Gastroesophageal sphincter (tissue), 3 donors: ENCODE measurements at regions not wholly inside any gene's neighbourhood (a gene's known extent, or its start where the extent isn't known, plus 50 kb on each side); places are given as distances from the start of the nearest gene placed in this dataset.

Experiments used
- CTCF ChIP-seq, 4 experiments: fragments of 200-600 bp in 2 of 4; fragments of 450-650 bp in 2 of 4; sonication (generic) in 1 of 4; IDR thresholded peaks; one replicate each; pipeline ENCODE4 v1.5.1; 2017 to 2019; ENCODE audit warnings: antibody characterized with exemption in 4 of 4, mild to moderate bottlenecking in 2 of 4, moderate library complexity in 2 of 4
- POLR2A ChIP-seq, 2 donors: fragments of 450-650 bp; IDR thresholded peaks; one replicate each; pipeline ENCODE4 v1.6.1; 2017; ENCODE audit warnings: antibody characterized with exemption in 2 of 2, mild to moderate bottlenecking in 2 of 2, moderate library complexity in 1 of 2
- POLR2AphosphoS5 ChIP-seq: sonication (generic); formaldehyde crosslinking; IDR thresholded peaks from one replicate; pipeline ENCODE4 v1.6.1; 2017; ENCODE audit warnings: antibody characterized with exemption

- TF ChIP-seq POLR2AphosphoS5 = no peak
- TF ChIP-seq CTCF (IDR thresholded peaks at IDR 0.05) = no peak
- TF ChIP-seq POLR2A (IDR thresholded peaks at IDR 0.05) = no peak
Observed at GRCh38 chr14:61968207-61968606, 206.0 kb downstream of the SNAPC1 start.
